GM19372 (cell line): ENCODE measurements at regions not wholly inside any gene's neighbourhood (a gene's known extent, or its start where the extent isn't known, plus 50 kb on each side); places are given as distances from the start of the nearest gene placed in this dataset.

Experiments used
- ATAC-seq: cut with Tn5 transposase; IDR thresholded peaks from one replicate; pipeline ENCODE4 v1.9.1; 2021; ENCODE audit warnings: mild to moderate bottlenecking, low read depth, moderate library complexity; ENCODE audit not compliant: unreplicated experiment

GRCh38 chr6:21802175-21802822 lies 208.7 kb downstream of the SOX4 start:
- ATAC-seq: no peak

DNA sequence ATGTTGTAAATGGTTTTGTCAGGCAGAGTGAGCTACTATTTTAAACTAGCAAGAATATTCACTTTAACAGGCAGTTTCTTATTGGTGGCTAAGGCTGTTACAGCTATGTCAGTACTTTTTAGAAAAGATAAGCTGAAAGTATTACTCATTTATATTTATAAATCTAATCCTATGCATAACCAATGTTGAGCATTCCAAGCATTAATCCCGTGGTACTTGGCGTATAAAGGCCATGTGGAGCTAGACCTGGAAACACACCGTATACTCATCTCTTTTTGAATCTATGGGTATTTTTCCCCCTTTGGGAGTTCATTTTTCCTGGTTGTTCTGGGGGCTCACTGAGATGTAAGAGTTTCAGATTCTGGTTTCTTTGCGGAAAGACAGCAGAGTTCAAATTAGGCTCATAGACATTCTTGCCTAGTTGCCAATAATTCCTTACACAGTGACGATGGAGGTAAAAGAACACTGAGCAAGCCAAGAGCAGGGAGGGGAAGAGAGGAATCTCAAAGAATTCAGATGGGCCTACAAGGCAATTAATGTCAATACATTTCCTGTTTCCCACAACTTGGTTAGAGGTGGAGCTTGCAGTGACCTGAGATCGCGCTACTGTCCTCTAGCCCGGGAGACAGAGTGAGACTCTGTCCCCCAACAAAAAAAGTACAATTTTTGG lies 211.5 kb downstream of the SOX4 start:
- no peak for ATAC-seq

GRCh38 chr6:21807299-21808044 lies 213.9 kb downstream of the SOX4 start:
- no peak for ATAC-seq

DNA sequence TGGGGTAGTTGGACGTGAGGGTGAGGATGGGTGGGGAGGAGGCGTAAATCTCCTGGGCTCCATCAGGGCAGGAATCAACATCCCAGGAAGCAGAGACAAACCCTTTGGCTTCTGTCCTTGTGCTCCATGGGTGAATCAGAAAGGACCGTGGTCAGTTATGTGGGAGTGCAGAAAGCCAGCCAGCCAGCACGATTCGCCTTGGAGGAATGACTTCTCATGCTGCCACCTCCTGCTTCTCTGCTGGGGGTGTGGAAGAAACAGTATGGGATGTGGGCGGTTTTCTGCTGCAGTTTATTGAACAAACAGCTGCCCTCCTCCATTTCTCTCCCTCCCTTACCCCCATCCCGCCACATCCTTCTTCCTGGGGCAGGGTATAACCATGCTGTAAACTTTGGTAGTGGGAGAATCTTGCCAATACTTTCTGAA lies 214.5 kb downstream of the SOX4 start:
- no peak for ATAC-seq

DNA sequence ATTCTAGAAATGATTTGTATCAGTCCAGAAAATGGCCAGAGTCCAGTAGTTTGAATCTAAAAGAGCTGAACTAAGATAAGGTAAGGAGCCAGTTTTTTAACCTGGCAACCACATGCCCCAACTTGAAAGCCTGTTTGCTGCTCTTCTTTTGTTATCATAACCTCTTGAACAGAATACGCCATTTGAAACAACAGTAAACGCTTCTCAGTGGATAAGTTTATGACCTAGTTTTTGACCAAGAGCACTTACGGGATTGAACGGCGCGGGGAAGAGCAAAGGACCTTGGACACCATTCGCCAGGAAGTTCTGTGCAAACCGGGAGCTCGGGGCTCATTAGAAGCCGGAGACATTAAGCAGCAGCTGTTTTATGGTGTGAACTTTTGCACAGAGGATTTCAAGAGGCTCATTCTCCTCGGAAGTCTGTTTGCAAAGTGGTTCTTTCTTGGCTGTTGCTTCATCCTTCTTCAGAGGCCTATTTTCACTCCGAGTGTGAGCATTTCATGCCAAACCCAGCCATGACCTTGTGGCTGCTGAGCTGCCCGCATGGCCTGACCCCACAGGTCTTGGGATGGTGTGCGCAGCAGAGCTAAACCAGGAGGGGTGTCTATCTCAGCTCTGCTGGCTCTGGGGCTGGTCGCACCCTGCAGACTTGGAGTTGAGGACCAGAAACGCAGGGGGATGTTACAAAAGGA lies 215.1 kb downstream of the SOX4 start:
- no peak for ATAC-seq

DNA sequence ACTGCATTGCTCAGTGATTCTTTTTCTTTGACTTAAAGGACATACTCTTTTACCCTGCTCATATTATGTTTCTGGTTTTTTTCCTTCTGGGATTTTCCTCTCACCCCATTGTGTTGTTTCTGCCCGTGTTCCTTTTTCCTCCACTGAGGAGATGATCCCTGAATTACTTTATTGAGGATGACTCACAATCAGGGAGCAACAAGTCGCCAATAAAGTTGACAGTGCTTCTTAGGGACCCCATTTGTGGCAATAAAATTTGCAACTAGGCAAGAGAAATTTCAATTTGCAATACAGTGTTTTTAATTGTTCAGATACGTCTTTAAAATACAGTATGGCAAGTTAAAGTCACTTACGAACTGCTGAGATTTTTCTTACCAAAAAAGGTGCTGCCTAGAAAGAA lies 217.9 kb downstream of the SOX4 start:
- no peak for ATAC-seq

GRCh38 chr6:21816231-21816630 lies 222.7 kb downstream of the SOX4 start:
- ATAC-seq: no peak

- no peak for ATAC-seq
Observed at GRCh38 chr6:21820442-21820841, 226.9 kb downstream of the SOX4 start.

- no peak for ATAC-seq
Observed at GRCh38 chr6:21823371-21823770, 229.8 kb downstream of the SOX4 start.

GRCh38 chr6:21824431-21825177 lies 231.1 kb downstream of the SOX4 start:
- ATAC-seq: no peak

GRCh38 chr6:21826023-21826422 lies 232.5 kb downstream of the SOX4 start:
- no peak for ATAC-seq

DNA sequence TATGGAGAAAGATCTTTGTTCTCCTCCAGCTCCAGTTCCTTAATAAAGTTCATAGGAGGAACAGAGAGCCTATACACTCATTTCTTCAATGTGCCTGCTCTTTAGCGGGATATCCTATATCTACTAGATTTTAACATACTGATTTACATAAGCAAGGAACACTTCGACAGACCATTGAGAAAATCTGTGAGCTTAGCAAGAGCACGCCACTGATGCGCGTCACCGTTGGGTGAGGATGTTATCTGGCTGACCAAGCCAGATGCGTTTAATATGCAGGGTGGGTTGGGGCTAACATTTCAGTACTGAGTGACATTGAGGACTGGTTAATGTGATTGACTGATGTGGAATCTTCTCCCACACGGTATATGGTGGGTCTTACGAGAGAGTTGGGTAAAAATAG lies 233.4 kb downstream of the SOX4 start:
- no peak for ATAC-seq

DNA sequence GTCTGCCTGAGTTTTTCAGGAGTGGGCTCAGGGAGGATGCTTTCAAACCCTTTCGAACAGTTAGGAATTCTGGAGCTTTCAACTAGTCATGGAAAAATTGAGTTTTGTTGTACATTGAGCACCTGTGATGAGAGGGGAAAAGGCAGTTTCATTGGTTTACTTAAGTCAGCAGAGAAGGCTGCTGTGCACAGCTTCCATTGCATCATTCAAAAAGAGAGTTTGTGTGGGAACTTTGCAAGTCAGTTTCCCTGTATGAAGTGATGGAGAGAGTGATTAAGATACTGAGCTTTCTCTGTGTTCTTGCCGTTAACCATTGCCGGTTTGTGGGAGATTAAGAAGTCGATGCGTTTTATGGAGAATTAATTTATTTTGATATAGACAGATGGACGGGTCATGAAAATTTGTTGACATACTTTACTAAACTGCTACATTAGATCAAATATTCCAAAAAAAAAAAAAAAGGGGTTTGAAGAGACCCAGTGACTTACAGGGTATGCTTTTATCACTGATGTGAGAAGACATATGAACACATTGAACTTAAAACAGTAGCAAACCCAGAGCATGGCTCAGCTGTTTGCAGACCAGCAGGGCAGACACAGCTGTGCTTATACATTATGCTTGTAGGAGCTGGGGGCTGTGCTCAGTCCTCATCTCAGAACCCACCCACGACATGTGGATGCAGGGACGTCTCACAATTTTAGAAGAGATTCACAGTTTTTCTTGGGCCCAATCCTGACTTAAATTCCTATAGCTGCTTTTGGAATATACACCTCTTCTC lies 234.1 kb downstream of the SOX4 start:
- ATAC-seq: no peak

DNA sequence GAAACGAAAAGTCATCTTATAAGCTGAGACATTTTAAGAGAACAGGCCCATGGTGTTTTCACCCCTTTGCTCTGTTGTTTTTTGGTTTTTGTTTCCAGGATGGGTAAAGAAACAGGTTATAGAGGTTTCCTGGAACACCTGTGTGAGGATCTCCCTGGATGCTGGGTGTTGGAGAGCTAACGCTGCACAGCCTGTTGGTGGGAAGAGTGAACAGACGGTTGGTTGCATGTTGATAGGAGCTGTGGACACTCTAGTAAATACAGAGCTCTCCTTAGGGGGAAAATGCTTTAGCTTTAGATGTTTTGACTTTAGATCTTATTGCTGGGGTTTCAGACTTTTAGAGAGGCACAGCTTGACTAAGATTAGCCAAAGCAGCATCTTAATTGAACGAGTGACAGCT lies 235.2 kb downstream of the SOX4 start:
- no peak for ATAC-seq

- ATAC-seq: no peak
Observed at GRCh38 chr6:21829126-21829525, 235.6 kb downstream of the SOX4 start.

DNA sequence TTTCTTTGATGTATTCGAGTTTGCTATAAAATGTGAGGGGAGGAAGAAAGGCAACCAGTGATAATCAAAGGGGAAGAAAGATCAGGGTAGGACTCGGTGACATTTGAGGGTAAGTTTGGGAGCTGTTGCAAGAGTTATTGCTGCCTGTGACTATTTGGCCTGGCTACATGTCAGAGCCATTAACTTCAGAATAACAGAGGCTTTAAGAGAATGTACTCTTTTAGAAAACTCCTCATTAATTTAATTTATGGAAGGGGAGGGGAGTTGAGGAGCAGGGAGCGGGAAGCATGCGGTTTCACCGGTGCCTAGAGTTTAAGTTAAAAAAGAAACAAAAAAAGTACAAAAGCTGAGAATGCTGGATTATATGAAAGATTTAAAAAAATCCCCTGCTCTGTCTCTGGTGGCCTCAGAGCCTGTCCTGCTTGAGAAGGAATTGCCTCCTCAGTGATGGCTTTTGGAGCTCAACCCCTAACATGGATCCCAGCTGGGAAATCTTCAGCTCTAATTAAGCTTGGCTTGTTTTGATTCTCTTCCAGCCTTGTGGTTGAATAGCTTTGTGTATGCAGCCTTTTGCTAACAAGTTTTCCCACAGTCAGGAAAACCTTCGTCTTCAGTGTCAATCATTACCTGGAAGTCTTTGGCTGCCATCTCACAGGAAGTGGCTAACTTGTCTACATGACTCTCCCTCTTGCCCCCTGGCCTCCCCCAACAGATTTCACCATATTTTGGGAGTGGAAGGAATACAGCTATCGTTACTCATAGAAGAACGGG lies 238.2 kb downstream of the SOX4 start:
- no peak for ATAC-seq

DNA sequence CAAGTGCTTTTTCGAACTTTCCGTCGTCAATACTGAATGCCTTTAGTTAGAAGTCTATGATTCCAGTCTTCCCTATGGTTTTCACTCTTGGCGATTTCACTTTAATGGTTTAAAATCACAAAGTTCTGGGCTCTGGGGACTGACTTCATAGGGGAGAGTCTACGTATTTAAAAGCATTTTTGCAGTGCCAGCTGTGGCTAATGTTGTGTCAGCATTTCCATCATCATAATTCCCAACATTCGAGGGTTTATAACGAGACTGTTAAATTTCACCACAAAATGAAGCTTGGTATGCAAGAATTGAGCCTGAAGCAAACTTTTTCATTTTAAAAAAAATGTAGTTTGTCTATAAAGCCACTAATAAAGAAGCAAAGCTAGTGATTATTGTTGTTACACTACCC lies 242.7 kb downstream of the SOX4 start:
- no peak for ATAC-seq

DNA sequence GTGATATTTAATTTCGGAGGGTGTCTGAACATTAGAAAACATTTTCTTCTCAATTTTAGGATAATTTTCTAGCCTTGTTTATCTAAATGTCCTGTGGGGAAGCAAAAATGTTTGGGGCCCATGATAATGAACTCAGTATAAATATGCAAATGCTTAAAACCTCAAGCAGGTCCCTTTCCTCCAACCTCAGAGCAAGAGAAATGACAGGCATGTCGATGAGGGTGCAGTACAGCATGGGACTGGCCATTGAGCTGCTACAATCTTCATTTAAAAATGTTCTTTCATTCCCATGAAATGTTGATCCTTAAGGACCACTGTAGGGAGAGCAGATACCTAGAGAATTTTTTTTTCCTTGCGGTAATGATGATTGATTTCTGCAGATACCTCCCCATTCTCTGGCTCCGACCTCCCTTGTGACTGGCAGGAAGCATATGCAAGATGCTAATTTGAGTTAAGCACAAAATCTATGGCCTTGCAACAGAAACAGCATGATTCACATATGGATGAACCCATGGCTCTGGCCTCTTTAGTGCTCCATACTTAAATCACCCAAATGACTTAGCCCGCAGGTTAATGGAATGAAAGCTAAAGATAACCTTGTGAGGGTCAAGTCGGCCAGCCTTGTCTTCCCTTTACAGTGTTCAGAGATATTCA lies 243.3 kb downstream of the SOX4 start:
- no peak for ATAC-seq
